Activated CD4-positive, alpha-beta T cell treated with anti-CD3 and anti-CD28 coated beads, Interleukin-2, amount 10 ng/mL, durations not matched to agents 7 days and 5 days (primary cell): ENCODE measurements at regions not wholly inside any gene's neighbourhood (a gene's known extent, or its start where the extent isn't known, plus 50 kb on each side); places are given as distances from the start of the nearest gene placed in this dataset.
"Not testable (repeated sequence)": the region's sequence is repeated elsewhere in the genome, so short reads cannot be mapped to it uniquely, and the experiment has no call there.

ENCODE experiments used
- CTCF ChIA-PET: fragments of 350-600 bp; sonication (Branson Sonifier 250); formaldehyde crosslinking; loops from one replicate; lab custom pipeline; 2021; ENCODE audit warnings: antibody characterized with exemption; lab: Charles Lee
- POLR2A ChIA-PET: fragments of 350-600 bp; sonication (Branson Sonifier 250); formaldehyde crosslinking; loops from one replicate; lab custom pipeline; 2021; ENCODE audit warnings: antibody characterized with exemption; lab: Charles Lee
- DNase-seq: peaks from one replicate; pipeline ENCODE4 v3.0.0-alpha.2; 2020
- H3K27ac Mint-ChIP-seq: one replicate; pipeline ENCODE4 v1.8.0; 2021; ENCODE audit warnings: mild to moderate bottlenecking, moderate library complexity, mixed read lengths
- H3K27me3 Mint-ChIP-seq: one replicate; pipeline ENCODE4 v1.8.0; 2021; ENCODE audit warnings: mixed read lengths
- H3K36me3 Mint-ChIP-seq: one replicate; pipeline ENCODE4 v1.8.0; 2021; ENCODE audit warnings: low read depth, mixed read lengths
- H3K4me1 Mint-ChIP-seq: one replicate; pipeline ENCODE4 v1.8.0; 2021; ENCODE audit warnings: mixed read lengths
- H3K4me3 Mint-ChIP-seq: one replicate; pipeline ENCODE4 v1.8.0; 2021; ENCODE audit warnings: mild to moderate bottlenecking, moderate library complexity, mixed read lengths
- H3K9me3 Mint-ChIP-seq: one replicate; pipeline ENCODE4 v1.8.0; 2021; ENCODE audit warnings: mixed read lengths

GRCh38 chr13:109954441-109954840 lies 168.1 kb upstream of the IRS2 start:
- no peak overlapping the region for H3K4me3 Mint-ChIP-seq
- no peaks in the 10 kb centered on the region for H3K4me1 Mint-ChIP-seq
- H3K27ac Mint-ChIP-seq, result no peak overlapping the region
- H3K9me3 Mint-ChIP-seq, result no peaks in the 10 kb centered on the region
- ChIA-PET POLR2A (no interaction called here), CTCF (no interaction called here)
- DNase-seq, result no peak
- no peaks in the 10 kb centered on the region for H3K36me3 Mint-ChIP-seq
- no peaks in the 10 kb centered on the region for H3K27me3 Mint-ChIP-seq

GRCh38 chr13:109951491-109951890 lies 165.1 kb upstream of the IRS2 start:
- DNase-seq, result no peak
- ChIA-PET CTCF (no interaction called here), POLR2A (no interaction called here)
- no peaks in the 10 kb centered on the region for H3K4me1 Mint-ChIP-seq
- no peaks in the 10 kb centered on the region for H3K27me3 Mint-ChIP-seq
- no peaks in the 10 kb centered on the region for H3K36me3 Mint-ChIP-seq
- no peaks in the 10 kb centered on the region for H3K9me3 Mint-ChIP-seq
- no peak overlapping the region for H3K27ac Mint-ChIP-seq
- H3K4me3 Mint-ChIP-seq, result no peak overlapping the region

GRCh38 chr13:109949397-109949796 lies 163.0 kb upstream of the IRS2 start:
- H3K27ac Mint-ChIP-seq, result no peak overlapping the region
- H3K36me3 Mint-ChIP-seq, result no peaks in the 10 kb centered on the region
- H3K4me3 Mint-ChIP-seq, result no peak overlapping the region
- H3K27me3 Mint-ChIP-seq, result no peaks in the 10 kb centered on the region
- DNase-seq, result no peak
- CTCF ChIA-PET, result no interaction called here
- POLR2A ChIA-PET, result no interaction called here
- no peaks in the 10 kb centered on the region for H3K4me1 Mint-ChIP-seq
- H3K9me3 Mint-ChIP-seq, result no peaks in the 10 kb centered on the region

GRCh38 chr13:109947006-109947405 lies 160.6 kb upstream of the IRS2 start:
- H3K4me1 Mint-ChIP-seq, result no peaks in the 10 kb centered on the region
- H3K27ac Mint-ChIP-seq, result no peak overlapping the region
- H3K36me3 Mint-ChIP-seq, result no peaks in the 10 kb centered on the region
- no peaks in the 10 kb centered on the region for H3K9me3 Mint-ChIP-seq
- no peak overlapping the region for H3K4me3 Mint-ChIP-seq
- no peak for DNase-seq
- POLR2A ChIA-PET, result no interaction called here
- no peaks in the 10 kb centered on the region for H3K27me3 Mint-ChIP-seq
- CTCF ChIA-PET, result no interaction called here

GRCh38 chr13:109945206-109945960 lies 159.0 kb upstream of the IRS2 start:
- H3K36me3 Mint-ChIP-seq, result no peaks in the 10 kb centered on the region
- no peak overlapping the region for H3K27ac Mint-ChIP-seq
- DNase-seq, result no peak
- H3K9me3 Mint-ChIP-seq, result no peaks in the 10 kb centered on the region
- H3K4me1 Mint-ChIP-seq, result no peaks in the 10 kb centered on the region
- CTCF ChIA-PET, result no interaction called here
- H3K27me3 Mint-ChIP-seq, result no peaks in the 10 kb centered on the region
- POLR2A ChIA-PET, result no interaction called here
- H3K4me3 Mint-ChIP-seq, result no peak overlapping the region

- no peak for DNase-seq
- H3K9me3 Mint-ChIP-seq, result no peaks in the 10 kb centered on the region
- no peaks in the 10 kb centered on the region for H3K36me3 Mint-ChIP-seq
- ChIA-PET CTCF (no interaction called here), POLR2A (no interaction called here)
- no peak overlapping the region for H3K4me3 Mint-ChIP-seq
- H3K27ac Mint-ChIP-seq, result no peak overlapping the region
- H3K4me1 Mint-ChIP-seq, result no peaks in the 10 kb centered on the region
- H3K27me3 Mint-ChIP-seq, result no peaks in the 10 kb centered on the region
These were observed 155.6 kb upstream of the IRS2 start for GRCh38 chr13:109941951-109942350.

GRCh38 chr13:109941221-109941620 lies 154.8 kb upstream of the IRS2 start:
- no peaks in the 10 kb centered on the region for H3K9me3 Mint-ChIP-seq
- H3K27me3 Mint-ChIP-seq, result no peaks in the 10 kb centered on the region
- H3K4me1 Mint-ChIP-seq, result no peaks in the 10 kb centered on the region
- H3K36me3 Mint-ChIP-seq, result no peaks in the 10 kb centered on the region
- H3K27ac Mint-ChIP-seq, result no peak overlapping the region
- ChIA-PET CTCF (no interaction called here), POLR2A (no interaction called here)
- no peak for DNase-seq
- no peak overlapping the region for H3K4me3 Mint-ChIP-seq

GRCh38 chr13:109940637-109941036 lies 154.3 kb upstream of the IRS2 start:
- Mint-ChIP-seq H3K36me3 (no peaks in the 10 kb centered on the region), H3K4me1 (no peaks in the 10 kb centered on the region), H3K27me3 (no peaks in the 10 kb centered on the region), H3K4me3 (no peak overlapping the region), H3K27ac (no peak overlapping the region), H3K9me3 (no peaks in the 10 kb centered on the region)
- no peak for DNase-seq
- CTCF ChIA-PET, result no interaction called here
- POLR2A ChIA-PET, result no interaction called here

GRCh38 chr13:109939838-109940237 lies 153.5 kb upstream of the IRS2 start:
- no peak for DNase-seq
- no peak overlapping the region for H3K27ac Mint-ChIP-seq
- H3K4me1 Mint-ChIP-seq, result no peaks in the 10 kb centered on the region
- H3K27me3 Mint-ChIP-seq, result no peaks in the 10 kb centered on the region
- H3K9me3 Mint-ChIP-seq, result no peaks in the 10 kb centered on the region
- ChIA-PET CTCF (no interaction called here), POLR2A (no interaction called here)
- no peak overlapping the region for H3K4me3 Mint-ChIP-seq
- H3K36me3 Mint-ChIP-seq, result no peaks in the 10 kb centered on the region

- Mint-ChIP-seq H3K36me3 (no peaks in the 10 kb centered on the region), H3K27ac (no peak overlapping the region), H3K4me1 (no peaks in the 10 kb centered on the region), H3K9me3 (no peaks in the 10 kb centered on the region), H3K27me3 (no peaks in the 10 kb centered on the region), H3K4me3 (no peak overlapping the region)
- ChIA-PET POLR2A (no interaction called here), CTCF (no interaction called here)
- no peak for DNase-seq
These were observed 152.8 kb upstream of the IRS2 start for GRCh38 chr13:109939180-109939579.

GRCh38 chr13:109938255-109938936 lies 152.0 kb upstream of the IRS2 start:
- no peaks in the 10 kb centered on the region for H3K4me1 Mint-ChIP-seq
- ChIA-PET POLR2A (no interaction called here), CTCF (no interaction called here)
- no peak for DNase-seq
- no peaks in the 10 kb centered on the region for H3K27me3 Mint-ChIP-seq
- H3K27ac Mint-ChIP-seq, result no peak overlapping the region
- H3K36me3 Mint-ChIP-seq, result no peaks in the 10 kb centered on the region
- no peak overlapping the region for H3K4me3 Mint-ChIP-seq
- no peaks in the 10 kb centered on the region for H3K9me3 Mint-ChIP-seq

GRCh38 chr13:109934520-109934919 lies 148.1 kb upstream of the IRS2 start:
- H3K4me1 Mint-ChIP-seq, DNase-seq, H3K27ac Mint-ChIP-seq, H3K36me3 Mint-ChIP-seq, H3K27me3 Mint-ChIP-seq, CTCF ChIA-PET, POLR2A ChIA-PET, H3K4me3 Mint-ChIP-seq, H3K9me3 Mint-ChIP-seq: not testable (repeated sequence)

GRCh38 chr13:109933476-109933875 lies 147.1 kb upstream of the IRS2 start:
- Mint-ChIP-seq H3K36me3 (no peaks in the 10 kb centered on the region), H3K27ac (no peak overlapping the region), H3K9me3 (no peaks in the 10 kb centered on the region), H3K4me3 (no peak overlapping the region), H3K4me1 (no peaks in the 10 kb centered on the region), H3K27me3 (no peaks in the 10 kb centered on the region)
- CTCF ChIA-PET, result no interaction called here
- no peak for DNase-seq
- POLR2A ChIA-PET, result no interaction called here

- ChIA-PET CTCF (no interaction called here), POLR2A (no interaction called here)
These were observed 138.0 kb upstream of the IRS2 start for GRCh38 chr13:109924376-109924775.

More at GRCh38 chr13:109924376-109924775, 138.0 kb upstream of the IRS2 start:
- DNase-seq, result no peak
- Mint-ChIP-seq H3K4me3 (no peak overlapping the region), H3K4me1 (no peaks in the 10 kb centered on the region), H3K27me3 (peaks cover 7% of the 10 kb centered on the region), H3K27ac (no peak overlapping the region), H3K9me3 (no peaks in the 10 kb centered on the region), H3K36me3 (no peaks in the 10 kb centered on the region)
